ENCODE measurements at regions not wholly inside any gene's neighbourhood (a gene's known extent, or its start where the extent isn't known, plus 50 kb on each side); places are given as distances from the start of the nearest gene placed in this dataset.
"Not testable (repeated sequence)": the region's sequence is repeated elsewhere in the genome, so short reads cannot be mapped to it uniquely, and the experiment has no call there.

GRCh38 chr5:154673506-154673905, 81.7 kb upstream of the LARP1 start:
- Histone ChIP-seq H3K4me2 (ENCODE audit: low read length) (no peak overlapping the region), H3K4me3 (ENCODE audit: low read depth, low read length, poor library complexity, severe bottlenecking) (no peak overlapping the region), H3K9me2 (ENCODE audit: insufficient read depth, low read length) (no peaks in the 10 kb centered on the region), H3K9me3 (ENCODE audit: low read length) (no peaks in the 10 kb centered on the region), H3K27ac (ENCODE audit: low read depth, low read length, poor library complexity, severe bottlenecking) (no peak overlapping the region), H3K79me2 (ENCODE audit: insufficient read depth, low read depth, low read length) (no peaks in the 10 kb centered on the region), H4K20me1 (ENCODE audit: insufficient read depth, low read length) (no peaks in the 10 kb centered on the region), H3K36me3 (ENCODE audit: insufficient read depth, low read length) (no peaks in the 10 kb centered on the region), H3K4me1 (ENCODE audit: insufficient read depth, low read length, poor library complexity, severe bottlenecking) (no peaks in the 10 kb centered on the region), H2AFZ (ENCODE audit: low read length) (no peak overlapping the region)
- BruUV-seq (replicated peaks): no TSS peak
- intact Hi-C loops (cut with micrococcal nuclease; ENCODE audit: unreplicated experiment): no loop called here
- ChIA-PET POLR2A (interaction anchor here (0.7 kb wide), 1 partner anchor 343 kb away, joined by 3 read pairs; no protein-coding TSS in a partner anchor), CTCF (ENCODE audit: unreplicated experiment) (no interaction called here)
- no peak for DNase-seq (ENCODE audit: low spot score)
- TF ChIP-seq, protein P1, sequence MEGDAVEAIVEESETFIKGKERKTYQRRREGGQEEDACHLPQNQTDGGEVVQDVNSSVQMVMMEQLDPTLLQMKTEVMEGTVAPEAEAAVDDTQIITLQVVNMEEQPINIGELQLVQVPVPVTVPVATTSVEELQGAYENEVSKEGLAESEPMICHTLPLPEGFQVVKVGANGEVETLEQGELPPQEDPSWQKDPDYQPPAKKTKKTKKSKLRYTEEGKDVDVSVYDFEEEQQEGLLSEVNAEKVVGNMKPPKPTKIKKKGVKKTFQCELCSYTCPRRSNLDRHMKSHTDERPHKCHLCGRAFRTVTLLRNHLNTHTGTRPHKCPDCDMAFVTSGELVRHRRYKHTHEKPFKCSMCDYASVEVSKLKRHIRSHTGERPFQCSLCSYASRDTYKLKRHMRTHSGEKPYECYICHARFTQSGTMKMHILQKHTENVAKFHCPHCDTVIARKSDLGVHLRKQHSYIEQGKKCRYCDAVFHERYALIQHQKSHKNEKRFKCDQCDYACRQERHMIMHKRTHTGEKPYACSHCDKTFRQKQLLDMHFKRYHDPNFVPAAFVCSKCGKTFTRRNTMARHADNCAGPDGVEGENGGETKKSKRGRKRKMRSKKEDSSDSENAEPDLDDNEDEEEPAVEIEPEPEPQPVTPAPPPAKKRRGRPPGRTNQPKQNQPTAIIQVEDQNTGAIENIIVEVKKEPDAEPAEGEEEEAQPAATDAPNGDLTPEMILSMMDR (conservative IDR thresholded peaks at IDR 0.05; ENCODE audit: low read length): no peak
- no peak for TF ChIP-seq EZH2phosphoT487 (IDR thresholded peaks at IDR 0.05; ENCODE audit: borderline replicate concordance, low read depth, low read length)

- H3K36me3 ChIP-seq (ENCODE audit: insufficient read depth, low read length); CTCF ChIA-PET (ENCODE audit: unreplicated experiment); BruUV-seq (replicated peaks): not testable (repeated sequence)
These were observed 85.3 kb upstream of the LARP1 start for GRCh38 chr5:154669913-154670312.

GRCh38 chr5:154669402-154669801, 85.8 kb upstream of the LARP1 start:
- H2AFZ ChIP-seq (ENCODE audit: low read length): no peak overlapping the region
- H3K4me3 ChIP-seq (ENCODE audit: low read depth, low read length, poor library complexity, severe bottlenecking): no peak overlapping the region
- DNase-seq (ENCODE audit: low spot score): no peak
- ChIA-PET CTCF (ENCODE audit: unreplicated experiment) (interaction anchor here (1.0 kb wide), 1 partner anchor 10 kb away, joined by 3 read pairs; no protein-coding TSS in a partner anchor), POLR2A (interaction anchor here (0.6 to 0.7 kb wide), 3 partner anchors 9 to 25 kb away, joined by 3 to 5 read pairs (median 4); no protein-coding TSS in a partner anchor)
- intact Hi-C loops (cut with micrococcal nuclease; ENCODE audit: unreplicated experiment): no loop called here
- H3K27ac ChIP-seq (ENCODE audit: low read depth, low read length, poor library complexity, severe bottlenecking): no peak overlapping the region
- no peaks in the 10 kb centered on the region for H4K20me1 ChIP-seq (ENCODE audit: insufficient read depth, low read length)
- no peaks in the 10 kb centered on the region for H3K4me1 ChIP-seq (ENCODE audit: insufficient read depth, low read length, poor library complexity, severe bottlenecking)
- no TSS peak for BruUV-seq (replicated peaks)
- no peaks in the 10 kb centered on the region for H3K9me2 ChIP-seq (ENCODE audit: insufficient read depth, low read length)
- no peak overlapping the region for H3K4me2 ChIP-seq (ENCODE audit: low read length)
- H3K36me3 ChIP-seq (ENCODE audit: insufficient read depth, low read length): no peaks in the 10 kb centered on the region
- H3K9me3 ChIP-seq (ENCODE audit: low read length): 0 out of 2 replicates have a peak, but pooled peaks cover 6% of the 10 kb centered on the region
- H3K79me2 ChIP-seq (ENCODE audit: insufficient read depth, low read depth, low read length): no peaks in the 10 kb centered on the region
- TF ChIP-seq, protein P1 (conservative IDR thresholded peaks at IDR 0.05; ENCODE audit: low read length): no peak

More at GRCh38 chr5:154669913-154670312, 85.3 kb upstream of the LARP1 start:
- H3K27ac ChIP-seq (ENCODE audit: low read depth, low read length, poor library complexity, severe bottlenecking); H3K9me3 ChIP-seq (ENCODE audit: low read length); H2AFZ ChIP-seq (ENCODE audit: low read length); POLR2A ChIA-PET; H4K20me1 ChIP-seq (ENCODE audit: insufficient read depth, low read length); H3K4me1 ChIP-seq (ENCODE audit: insufficient read depth, low read length, poor library complexity, severe bottlenecking); intact Hi-C loops (cut with micrococcal nuclease; ENCODE audit: unreplicated experiment); DNase-seq (ENCODE audit: low spot score); H3K9me2 ChIP-seq (ENCODE audit: insufficient read depth, low read length); H3K4me3 ChIP-seq (ENCODE audit: low read depth, low read length, poor library complexity, severe bottlenecking); H3K79me2 ChIP-seq (ENCODE audit: insufficient read depth, low read depth, low read length); H3K4me2 ChIP-seq (ENCODE audit: low read length): not testable (repeated sequence)

Data from OCI-LY7 (cell line).